Gastroesophageal sphincter (tissue), 4 donors: ENCODE measurements at regions not wholly inside any gene's neighbourhood (a gene's known extent, or its start where the extent isn't known, plus 50 kb on each side); places are given as distances from the start of the nearest gene placed in this dataset.

ENCODE experiments used
- ATAC-seq: fragments of 150-250 bp; one replicate; pipeline ENCODE4 v1.9.1; 2016; ENCODE audit warnings: mild to moderate bottlenecking, moderate library complexity
- H3K27ac ChIP-seq, 4 donors: fragments of 200-600 bp; sonication (generic) in 3 of 4; 1 replicate in 3 of 4; 2 replicates in 1 of 4; pipeline ENCODE4 v1.5.1; 2016 to 2019
- H3K27me3 ChIP-seq: fragments of 200-600 bp; sonication (generic); one replicate; pipeline ENCODE4 v1.5.1; 2019
- H3K36me3 ChIP-seq, 2 donors: fragments of 200-600 bp; sonication (generic); one replicate each; pipeline ENCODE4 v1.5.1; 2019; ENCODE audit warnings: control low read depth in 1 of 2
- H3K4me1 ChIP-seq, 3 donors: fragments of 200-600 bp; sonication (generic); 1 replicate in 2 of 3; 2 replicates in 1 of 3; pipeline ENCODE4 v1.5.1; 2016 to 2019; ENCODE audit warnings: control low read depth in 2 of 3
- H3K4me3 ChIP-seq, 2 donors: fragments of 200-600 bp; sonication (generic); one replicate each; pipeline ENCODE4 v1.5.1; 2019; ENCODE audit warnings: mild to moderate bottlenecking in 1 of 2, moderate library complexity in 1 of 2
- H3K9me3 ChIP-seq, 3 donors: fragments of 200-600 bp; sonication (generic); one replicate each; pipeline ENCODE4 v1.5.1; 2017 to 2019; ENCODE audit warnings: control low read depth in 2 of 3
- CTCF ChIP-seq, 4 experiments: fragments of 200-600 bp in 2 of 4; fragments of 450-650 bp in 2 of 4; sonication (generic) in 1 of 4; IDR thresholded peaks; one replicate each; pipeline ENCODE4 v1.5.1; 2017 to 2019; ENCODE audit warnings: antibody characterized with exemption in 4 of 4, mild to moderate bottlenecking in 2 of 4, moderate library complexity in 2 of 4
- EP300 ChIP-seq: sonication (generic); formaldehyde crosslinking; IDR thresholded peaks from one replicate; pipeline ENCODE4 v1.6.1; 2017; ENCODE audit warnings: antibody characterized with exemption, mild to moderate bottlenecking
- POLR2A ChIP-seq, 2 donors: fragments of 450-650 bp; IDR thresholded peaks; one replicate each; pipeline ENCODE4 v1.6.1; 2017; ENCODE audit warnings: antibody characterized with exemption in 2 of 2, mild to moderate bottlenecking in 2 of 2, moderate library complexity in 1 of 2
- POLR2AphosphoS5 ChIP-seq: sonication (generic); formaldehyde crosslinking; IDR thresholded peaks from one replicate; pipeline ENCODE4 v1.6.1; 2017; ENCODE audit warnings: antibody characterized with exemption
- WGBS, 2 donors: methylation state at CpG; one replicate each; pipeline ENCODE4 v1.1.5; 2018; ENCODE audit warnings: low coverage in 1 of 2; 5-methylcytosine and 5-hydroxymethylcytosine counted together

- Histone ChIP-seq H3K4me1 (no peaks in the 10 kb centered on the region), H3K4me3 (no peak overlapping the region), H3K36me3 (no peaks in the 10 kb centered on the region), H3K9me3 (no peaks in the 10 kb centered on the region), H3K27ac (no peak overlapping the region), H3K27me3 (no peaks in the 10 kb centered on the region)
- TF ChIP-seq CTCF (IDR thresholded peaks at IDR 0.05) (no peak), POLR2A (IDR thresholded peaks at IDR 0.05) (no peak), POLR2AphosphoS5 (no peak), EP300 (no peak)
- no peak for ATAC-seq
- WGBS, 2 donors: 63 to 95% methylated on average over 2 of the region's 2 CpGs
Observed at GRCh38 chr2:195057001-195057400, 600.0 kb upstream of the SLC39A10 start.

DNA sequence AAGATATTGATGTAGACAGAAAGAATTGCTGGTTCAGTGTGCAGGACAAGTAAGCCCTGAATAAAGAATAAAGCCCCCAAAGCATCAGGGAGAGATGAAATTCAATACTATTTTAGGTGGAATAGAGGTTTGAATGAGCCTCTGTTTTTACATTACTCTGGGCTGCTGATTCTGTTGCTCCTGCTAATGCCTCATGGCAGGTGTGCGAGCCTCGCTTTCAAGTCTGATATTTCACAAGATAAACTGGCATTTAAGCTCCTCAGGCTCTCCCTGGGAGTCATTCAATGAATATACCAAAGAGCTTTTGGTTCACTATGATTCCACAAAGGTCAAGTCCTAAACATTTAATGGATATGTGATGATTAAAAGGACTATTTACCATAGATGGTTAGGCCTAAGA lies 601.0 kb upstream of the SLC39A10 start:
- no peak for ATAC-seq
- H3K27me3 ChIP-seq: no peaks in the 10 kb centered on the region
- no peaks in the 10 kb centered on the region for H3K4me1 ChIP-seq
- no peaks in the 10 kb centered on the region for H3K9me3 ChIP-seq
- H3K4me3 ChIP-seq: no peak overlapping the region
- WGBS, 2 donors: 42% methylated on average over 2 of the region's 2 CpGs; no CpG with 5 or more reads in 1 of the 2 donors
- no peaks in the 10 kb centered on the region for H3K36me3 ChIP-seq
- no peak overlapping the region for H3K27ac ChIP-seq
- TF ChIP-seq POLR2AphosphoS5 (no peak), EP300 (no peak), CTCF (IDR thresholded peaks at IDR 0.05) (no peak), POLR2A (IDR thresholded peaks at IDR 0.05) (no peak)

GRCh38 chr2:195051401-195051800 lies 605.6 kb upstream of the SLC39A10 start:
- no peak for TF ChIP-seq POLR2AphosphoS5
- no peak for TF ChIP-seq EP300
- no peak for TF ChIP-seq POLR2A (IDR thresholded peaks at IDR 0.05)
- TF ChIP-seq CTCF (IDR thresholded peaks at IDR 0.05): no peak
- ATAC-seq: no peak
- H3K27me3 ChIP-seq: no peaks in the 10 kb centered on the region
- H3K4me3 ChIP-seq: no peak overlapping the region
- H3K36me3 ChIP-seq: no peaks in the 10 kb centered on the region
- H3K4me1 ChIP-seq: no peaks in the 10 kb centered on the region
- no peak overlapping the region for H3K27ac ChIP-seq
- no peaks in the 10 kb centered on the region for H3K9me3 ChIP-seq

- Histone ChIP-seq H3K4me3 (no peak overlapping the region), H3K4me1 (no peaks in the 10 kb centered on the region), H3K9me3 (no peaks in the 10 kb centered on the region), H3K27me3 (no peaks in the 10 kb centered on the region), H3K36me3 (no peaks in the 10 kb centered on the region), H3K27ac (no peak overlapping the region)
- 60 to 83% methylated on average over 1 of the region's 1 CpG for WGBS, 2 donors
- ATAC-seq: no peak
- TF ChIP-seq CTCF (IDR thresholded peaks at IDR 0.05): no peak
- TF ChIP-seq POLR2AphosphoS5: no peak
- TF ChIP-seq EP300: no peak
- TF ChIP-seq POLR2A (IDR thresholded peaks at IDR 0.05): no peak
Observed at GRCh38 chr2:195049372-195050031, 607.5 kb upstream of the SLC39A10 start.

DNA sequence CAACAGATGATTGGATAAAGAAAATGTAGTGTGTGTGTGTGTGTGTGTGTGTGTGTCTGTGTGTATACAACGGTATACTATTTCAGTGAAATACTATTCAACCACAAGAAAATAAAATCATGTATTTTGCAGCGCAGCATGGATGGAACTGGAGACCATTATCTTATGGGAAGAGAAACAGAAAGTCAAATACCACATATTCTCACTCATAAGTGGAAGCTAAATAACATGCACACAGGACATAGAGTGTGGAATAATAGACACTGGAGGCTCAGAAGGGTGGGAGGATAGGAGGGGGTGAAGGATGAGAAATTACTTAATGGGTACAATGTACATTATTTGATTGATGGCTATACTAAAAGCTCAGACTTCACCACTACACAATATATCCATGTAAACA lies 609.1 kb upstream of the SLC39A10 start:
- H3K27me3 ChIP-seq: no peaks in the 10 kb centered on the region
- no peaks in the 10 kb centered on the region for H3K36me3 ChIP-seq
- TF ChIP-seq POLR2AphosphoS5: no peak
- no peaks in the 10 kb centered on the region for H3K4me1 ChIP-seq
- H3K9me3 ChIP-seq: no peaks in the 10 kb centered on the region
- ATAC-seq: no peak
- H3K27ac ChIP-seq: no peak overlapping the region
- no peak overlapping the region for H3K4me3 ChIP-seq
- WGBS, 2 donors: 75 to 89% methylated on average over 2 of the region's 2 CpGs
